OCI-LY3 (cell line): ENCODE measurements at regions not wholly inside any gene's neighbourhood (a gene's known extent, or its start where the extent isn't known, plus 50 kb on each side); places are given as distances from the start of the nearest gene placed in this dataset.
"Not testable (repeated sequence)": the region's sequence is repeated elsewhere in the genome, so short reads cannot be mapped to it uniquely, and the experiment has no call there.

Experiments
- EZH2phosphoT487 ChIP-seq: fragments of 200-600 bp; shearing (Covaris generic); IDR thresholded peaks from 2 replicates; pipeline ENCODE4 v1.6.1; 2018; ENCODE audit warnings: antibody characterized with exemption, mixed run types, low read depth
- TF ChIP-seq, protein P1 (sequence below): fragments of 200-600, 300-600 bp; sonication (generic); IDR thresholded peaks from 2 replicates; pipeline ENCODE4 v1.5.1; 2014; ENCODE audit warnings: antibody characterized with exemption, low read length, low read depth

DNA sequence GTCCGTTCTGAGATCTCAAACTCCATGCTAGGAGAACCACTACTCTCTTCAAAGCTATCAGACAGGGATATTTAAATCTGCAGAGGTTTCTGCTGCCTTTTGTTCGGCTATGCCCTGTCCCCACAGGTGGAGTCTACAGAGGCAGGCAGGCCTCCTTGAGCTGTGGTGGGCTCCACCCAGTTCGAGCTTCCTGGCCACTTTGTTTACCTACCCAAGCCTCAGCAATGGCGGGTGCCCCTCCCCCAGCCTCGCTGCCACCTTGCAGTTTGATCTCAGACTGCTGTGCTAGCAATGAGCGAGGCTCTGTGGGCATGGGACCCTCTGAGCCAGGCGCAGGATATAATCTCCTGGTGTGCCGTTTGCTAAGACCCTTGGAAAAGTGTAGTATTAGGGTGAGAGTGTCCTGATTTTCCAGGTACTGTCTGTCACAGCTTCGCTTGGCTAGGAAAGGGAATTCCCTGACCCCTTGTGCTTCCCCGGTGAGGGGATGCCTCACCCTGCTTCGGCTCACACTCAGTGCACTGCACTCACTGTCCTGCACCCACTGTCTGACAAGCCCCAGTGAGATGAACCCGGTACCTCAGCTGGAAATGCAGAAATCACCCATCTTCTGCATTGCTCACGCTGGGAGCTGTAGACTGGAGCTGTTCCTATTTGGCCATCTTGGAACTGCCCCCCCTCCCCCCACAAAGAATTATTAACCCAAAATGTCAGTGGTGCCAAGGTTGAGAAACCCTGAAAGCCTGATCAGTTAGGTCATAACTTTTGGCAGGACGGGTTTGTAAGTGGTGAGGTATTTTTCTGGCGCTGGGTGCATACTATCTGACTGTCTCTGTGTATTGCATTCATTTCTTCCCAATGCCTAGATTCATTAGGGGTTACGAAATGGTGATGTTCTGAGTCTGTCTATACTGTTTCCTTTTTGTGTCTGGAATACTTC is 181.4 kb downstream of the TEX29 start:
- TF ChIP-seq, protein P1, sequence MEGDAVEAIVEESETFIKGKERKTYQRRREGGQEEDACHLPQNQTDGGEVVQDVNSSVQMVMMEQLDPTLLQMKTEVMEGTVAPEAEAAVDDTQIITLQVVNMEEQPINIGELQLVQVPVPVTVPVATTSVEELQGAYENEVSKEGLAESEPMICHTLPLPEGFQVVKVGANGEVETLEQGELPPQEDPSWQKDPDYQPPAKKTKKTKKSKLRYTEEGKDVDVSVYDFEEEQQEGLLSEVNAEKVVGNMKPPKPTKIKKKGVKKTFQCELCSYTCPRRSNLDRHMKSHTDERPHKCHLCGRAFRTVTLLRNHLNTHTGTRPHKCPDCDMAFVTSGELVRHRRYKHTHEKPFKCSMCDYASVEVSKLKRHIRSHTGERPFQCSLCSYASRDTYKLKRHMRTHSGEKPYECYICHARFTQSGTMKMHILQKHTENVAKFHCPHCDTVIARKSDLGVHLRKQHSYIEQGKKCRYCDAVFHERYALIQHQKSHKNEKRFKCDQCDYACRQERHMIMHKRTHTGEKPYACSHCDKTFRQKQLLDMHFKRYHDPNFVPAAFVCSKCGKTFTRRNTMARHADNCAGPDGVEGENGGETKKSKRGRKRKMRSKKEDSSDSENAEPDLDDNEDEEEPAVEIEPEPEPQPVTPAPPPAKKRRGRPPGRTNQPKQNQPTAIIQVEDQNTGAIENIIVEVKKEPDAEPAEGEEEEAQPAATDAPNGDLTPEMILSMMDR: not testable (repeated sequence)
- not testable (repeated sequence) for TF ChIP-seq EZH2phosphoT487
